ENCODE measurements at regions not wholly inside any gene's neighbourhood (a gene's known extent, or its start where the extent isn't known, plus 50 kb on each side); places are given as distances from the start of the nearest gene placed in this dataset.

- H3K23ac ChIP-seq (ENCODE audit: low read depth, low read length, poor library complexity): no peak overlapping the region
- no peak overlapping the region for H2BK15ac ChIP-seq (ENCODE audit: low read length)
- H3K27ac ChIP-seq (replicated peaks; ENCODE audit: low read length): peak overlapping the region; percentile 59
- no peak overlapping the region for H3K4me3 ChIP-seq (ENCODE audit: low read length in 2 of 2)
- H3K14ac ChIP-seq (ENCODE audit: low read length): no peak overlapping the region
- no peaks in the 10 kb centered on the region for H3K27me3 ChIP-seq (ENCODE audit: control insufficient read depth in 3 of 3, insufficient read depth in 3 of 3, low read depth in 1 of 3, low read length in 3 of 3)
- no peaks in the 10 kb centered on the region for H3K79me1 ChIP-seq (ENCODE audit: low read depth, low read length)
- H2AK5ac ChIP-seq (ENCODE audit: low read depth, low read length): peak overlapping the region; percentile 88
- WGBS, 2 donors (ENCODE audit: extremely low coverage in 2 of 2, insufficient read length in 2 of 2, insufficient replicate concordance in 1 of 2): no CpG with 5 or more reads among the region's 8 CpGs
- H2BK120ac ChIP-seq (ENCODE audit: low read depth, low read length): no peak overlapping the region
- no peak overlapping the region for H3K4me2 ChIP-seq (ENCODE audit: insufficient read depth, low read length, poor library complexity, severe bottlenecking)
- H4K91ac ChIP-seq (ENCODE audit: low read depth, low read length, poor library complexity): no peak overlapping the region
- H2BK12ac ChIP-seq (ENCODE audit: low read length): no peak overlapping the region
- no peaks in the 10 kb centered on the region for H3K9me3 ChIP-seq (replicated peaks in 1 of 2; ENCODE audit: control insufficient read depth in 2 of 2, insufficient read depth in 1 of 2, low read depth in 1 of 2, low read length in 2 of 2)
- peak overlapping the region; percentile 22 for H3K18ac ChIP-seq (ENCODE audit: low read length)
- H3K36me3 ChIP-seq (replicated peaks in 1 of 2; ENCODE audit: control insufficient read depth in 2 of 2, insufficient read depth in 2 of 2, low read length in 2 of 2): no peaks in the 10 kb centered on the region
- no peak overlapping the region for H4K8ac ChIP-seq (ENCODE audit: low read depth, low read length)
- peak overlapping the region; percentile 42 for H2AFZ ChIP-seq (ENCODE audit: low read length)
- no peak overlapping the region for H2BK5ac ChIP-seq (ENCODE audit: low read length)
- peak; percentile 6 for DNase-seq (ENCODE audit: low spot score)
- H3K9ac ChIP-seq (ENCODE audit: low read depth, low read length, poor library complexity): no peak overlapping the region
- H3K4me1 ChIP-seq (ENCODE audit: control insufficient read depth in 2 of 2, insufficient read depth in 1 of 2, low read depth in 1 of 2, low read length in 2 of 2): peaks cover 0 to 13% of the 10 kb centered on the region in 2 donors
- no peak overlapping the region for H3K4ac ChIP-seq (ENCODE audit: low read length)
Observed at GRCh38 chr9:87270848-87271234, 226.8 kb upstream of the DAPK1 start.

GRCh38 chr9:87271696-87272477, 225.8 kb upstream of the DAPK1 start:
- Histone ChIP-seq H3K4me3 (ENCODE audit: low read length in 2 of 2) (no peak overlapping the region), H3K4ac (ENCODE audit: low read length) (no peak overlapping the region), H3K14ac (ENCODE audit: low read length) (no peak overlapping the region), H2AFZ (ENCODE audit: low read length) (no peak overlapping the region), H3K27me3 (ENCODE audit: control insufficient read depth in 3 of 3, insufficient read depth in 3 of 3, low read depth in 1 of 3, low read length in 3 of 3) (no peaks in the 10 kb centered on the region), H4K8ac (ENCODE audit: low read depth, low read length) (no peak overlapping the region), H2BK120ac (ENCODE audit: low read depth, low read length) (no peak overlapping the region), H3K23ac (ENCODE audit: low read depth, low read length, poor library complexity) (no peak overlapping the region), H3K79me1 (ENCODE audit: low read depth, low read length) (no peaks in the 10 kb centered on the region), H3K9me3 (replicated peaks in 1 of 2; ENCODE audit: control insufficient read depth in 2 of 2, insufficient read depth in 1 of 2, low read depth in 1 of 2, low read length in 2 of 2) (no peaks in the 10 kb centered on the region), H3K9ac (ENCODE audit: low read depth, low read length, poor library complexity) (no peak overlapping the region), H2BK15ac (ENCODE audit: low read length) (no peak overlapping the region), H3K4me2 (ENCODE audit: insufficient read depth, low read length, poor library complexity, severe bottlenecking) (no peak overlapping the region), H3K18ac (ENCODE audit: low read length) (no peak overlapping the region), H3K36me3 (replicated peaks in 1 of 2; ENCODE audit: control insufficient read depth in 2 of 2, insufficient read depth in 2 of 2, low read length in 2 of 2) (no peaks in the 10 kb centered on the region), H4K91ac (ENCODE audit: low read depth, low read length, poor library complexity) (no peak overlapping the region), H3K4me1 (ENCODE audit: control insufficient read depth in 2 of 2, insufficient read depth in 1 of 2, low read depth in 1 of 2, low read length in 2 of 2) (peaks cover 0 to 13% of the 10 kb centered on the region in 2 donors), H3K27ac (replicated peaks; ENCODE audit: low read length) (no peak overlapping the region), H2AK5ac (ENCODE audit: low read depth, low read length) (no peak overlapping the region), H2BK12ac (ENCODE audit: low read length) (no peak overlapping the region), H2BK5ac (ENCODE audit: low read length) (no peak overlapping the region)
- WGBS, 2 donors (ENCODE audit: extremely low coverage in 2 of 2, insufficient read length in 2 of 2, insufficient replicate concordance in 1 of 2): no CpG with 5 or more reads among the region's 4 CpGs
- no peak for DNase-seq (ENCODE audit: low spot score)

GRCh38 chr9:87275047-87275725, 222.5 kb upstream of the DAPK1 start:
- no peaks in the 10 kb centered on the region for H3K79me1 ChIP-seq (ENCODE audit: low read depth, low read length)
- H3K4me3 ChIP-seq (ENCODE audit: low read length in 2 of 2): no peak overlapping the region
- H4K91ac ChIP-seq (ENCODE audit: low read depth, low read length, poor library complexity): no peak overlapping the region
- peak overlapping the region; percentile 84 for H3K18ac ChIP-seq (ENCODE audit: low read length)
- H2BK15ac ChIP-seq (ENCODE audit: low read length): no peak overlapping the region
- no peaks in the 10 kb centered on the region for H3K9me3 ChIP-seq (replicated peaks in 1 of 2; ENCODE audit: control insufficient read depth in 2 of 2, insufficient read depth in 1 of 2, low read depth in 1 of 2, low read length in 2 of 2)
- no peak for DNase-seq (ENCODE audit: low spot score)
- H3K4me1 ChIP-seq (ENCODE audit: control insufficient read depth in 2 of 2, insufficient read depth in 1 of 2, low read depth in 1 of 2, low read length in 2 of 2): peaks cover 0 to 11% of the 10 kb centered on the region in 2 donors
- H3K9ac ChIP-seq (ENCODE audit: low read depth, low read length, poor library complexity): no peak overlapping the region
- no peak overlapping the region for H4K8ac ChIP-seq (ENCODE audit: low read depth, low read length)
- H2BK5ac ChIP-seq (ENCODE audit: low read length): no peak overlapping the region
- H2AFZ ChIP-seq (ENCODE audit: low read length): no peak overlapping the region
- no peaks in the 10 kb centered on the region for H3K36me3 ChIP-seq (replicated peaks in 1 of 2; ENCODE audit: control insufficient read depth in 2 of 2, insufficient read depth in 2 of 2, low read length in 2 of 2)
- H2BK12ac ChIP-seq (ENCODE audit: low read length): no peak overlapping the region
- H3K4me2 ChIP-seq (ENCODE audit: insufficient read depth, low read length, poor library complexity, severe bottlenecking): no peak overlapping the region
- WGBS, 2 donors (ENCODE audit: extremely low coverage in 2 of 2, insufficient read length in 2 of 2, insufficient replicate concordance in 1 of 2): no CpG with 5 or more reads among the region's 9 CpGs
- no peaks in the 10 kb centered on the region for H3K27me3 ChIP-seq (ENCODE audit: control insufficient read depth in 3 of 3, insufficient read depth in 3 of 3, low read depth in 1 of 3, low read length in 3 of 3)
- H3K14ac ChIP-seq (ENCODE audit: low read length): no peak overlapping the region
- H3K23ac ChIP-seq (ENCODE audit: low read depth, low read length, poor library complexity): no peak overlapping the region
- no peak overlapping the region for H2BK120ac ChIP-seq (ENCODE audit: low read depth, low read length)
- peak overlapping the region; percentile 20 for H3K4ac ChIP-seq (ENCODE audit: low read length)
- no peak overlapping the region for H2AK5ac ChIP-seq (ENCODE audit: low read depth, low read length)
- no peak overlapping the region for H3K27ac ChIP-seq (replicated peaks; ENCODE audit: low read length)

DNA sequence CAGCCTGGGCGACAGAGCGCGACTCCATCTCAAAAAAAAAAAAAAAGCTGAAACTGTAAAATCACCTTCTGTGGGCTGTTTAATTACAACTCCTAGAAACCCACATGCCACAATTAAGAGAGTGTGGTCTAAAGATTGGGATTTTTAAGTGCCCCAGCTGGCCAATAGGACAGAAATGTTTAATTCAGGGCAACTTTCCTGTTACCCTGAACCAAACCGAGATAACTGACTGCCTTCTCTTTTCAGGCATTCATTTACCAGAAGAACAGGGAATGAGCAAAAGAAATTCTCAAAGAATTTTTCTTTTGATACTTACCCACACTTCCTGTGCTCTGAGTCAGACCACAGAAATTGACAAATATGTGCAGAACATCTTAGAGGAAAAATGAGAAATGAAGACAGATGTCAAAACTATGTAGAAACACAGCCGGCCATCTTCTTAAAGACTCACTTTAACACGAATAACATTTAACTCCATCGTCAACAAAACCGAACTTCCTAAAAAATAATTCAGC, 221.3 kb upstream of the DAPK1 start:
- H3K9ac ChIP-seq (ENCODE audit: low read depth, low read length, poor library complexity): no peak overlapping the region
- H3K27ac ChIP-seq (replicated peaks; ENCODE audit: low read length): no peak overlapping the region
- H2BK120ac ChIP-seq (ENCODE audit: low read depth, low read length): no peak overlapping the region
- no peak overlapping the region for H3K4ac ChIP-seq (ENCODE audit: low read length)
- 100% methylated on average over 3 of the region's 8 CpGs; no CpG with 5 or more reads in 1 of the 2 donors for WGBS, 2 donors (ENCODE audit: extremely low coverage in 2 of 2, insufficient read length in 2 of 2, insufficient replicate concordance in 1 of 2)
- H3K23ac ChIP-seq (ENCODE audit: low read depth, low read length, poor library complexity): no peak overlapping the region
- no peak overlapping the region for H2BK5ac ChIP-seq (ENCODE audit: low read length)
- no peak overlapping the region for H4K91ac ChIP-seq (ENCODE audit: low read depth, low read length, poor library complexity)
- H3K9me3 ChIP-seq (replicated peaks in 1 of 2; ENCODE audit: control insufficient read depth in 2 of 2, insufficient read depth in 1 of 2, low read depth in 1 of 2, low read length in 2 of 2): no peaks in the 10 kb centered on the region
- H3K18ac ChIP-seq (ENCODE audit: low read length): no peak overlapping the region
- H2AFZ ChIP-seq (ENCODE audit: low read length): no peak overlapping the region
- H3K36me3 ChIP-seq (replicated peaks in 1 of 2; ENCODE audit: control insufficient read depth in 2 of 2, insufficient read depth in 2 of 2, low read length in 2 of 2): no peaks in the 10 kb centered on the region
- H3K4me3 ChIP-seq (ENCODE audit: low read length in 2 of 2): no peak overlapping the region
- H2AK5ac ChIP-seq (ENCODE audit: low read depth, low read length): no peak overlapping the region
- H3K4me1 ChIP-seq (ENCODE audit: control insufficient read depth in 2 of 2, insufficient read depth in 1 of 2, low read depth in 1 of 2, low read length in 2 of 2): peaks cover 0 to 2% of the 10 kb centered on the region in 2 donors
- H2BK12ac ChIP-seq (ENCODE audit: low read length): no peak overlapping the region
- H3K4me2 ChIP-seq (ENCODE audit: insufficient read depth, low read length, poor library complexity, severe bottlenecking): no peak overlapping the region
- no peak overlapping the region for H4K8ac ChIP-seq (ENCODE audit: low read depth, low read length)
- H2BK15ac ChIP-seq (ENCODE audit: low read length): no peak overlapping the region
- no peaks in the 10 kb centered on the region for H3K27me3 ChIP-seq (ENCODE audit: control insufficient read depth in 3 of 3, insufficient read depth in 3 of 3, low read depth in 1 of 3, low read length in 3 of 3)
- DNase-seq (ENCODE audit: low spot score): no peak
- no peaks in the 10 kb centered on the region for H3K79me1 ChIP-seq (ENCODE audit: low read depth, low read length)
- H3K14ac ChIP-seq (ENCODE audit: low read length): no peak overlapping the region

Measured in neuronal stem cell (in vitro differentiated cells).